ENCODE measurements at regions not wholly inside any gene's neighbourhood (a gene's known extent, or its start where the extent isn't known, plus 50 kb on each side); places are given as distances from the start of the nearest gene placed in this dataset.
"Not testable (repeated sequence)": the region's sequence is repeated elsewhere in the genome, so short reads cannot be mapped to it uniquely, and the experiment has no call there.

DNA sequence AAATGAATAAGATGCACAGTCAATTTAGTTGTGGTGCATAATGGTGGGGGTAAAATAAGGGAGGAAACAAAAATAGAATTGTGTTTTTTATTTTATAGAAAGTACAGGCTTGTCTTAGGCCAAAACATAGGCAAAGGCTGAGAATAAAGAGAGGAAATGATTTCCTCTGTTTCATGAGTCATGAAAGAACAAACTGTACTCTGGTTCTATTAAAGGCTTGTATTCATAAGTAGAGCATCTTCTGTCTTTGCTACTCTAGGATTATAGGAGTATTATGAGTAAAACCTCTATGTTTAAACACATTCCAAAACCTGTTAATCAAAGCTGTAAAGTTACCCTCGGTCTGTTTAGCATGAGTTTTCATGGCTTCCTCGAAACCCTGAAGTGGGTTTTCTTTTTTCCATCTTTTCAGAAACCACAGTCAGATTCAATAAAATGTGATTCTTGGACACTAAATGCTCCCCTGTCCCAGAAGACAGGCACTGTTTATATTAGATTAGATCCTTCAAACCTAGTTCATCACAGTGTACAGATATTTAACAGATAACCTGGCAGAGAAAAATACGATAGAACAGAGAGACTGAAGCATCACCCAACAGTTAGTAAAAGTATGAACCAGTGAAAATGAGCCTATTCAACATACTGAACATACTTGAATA lies 473.9 kb upstream of the CYLC2 start:
- ATAC-seq, result no peak
- DNase-seq, result no peak
- intact Hi-C loops (cut with DNase I), result no loop called here

DNA sequence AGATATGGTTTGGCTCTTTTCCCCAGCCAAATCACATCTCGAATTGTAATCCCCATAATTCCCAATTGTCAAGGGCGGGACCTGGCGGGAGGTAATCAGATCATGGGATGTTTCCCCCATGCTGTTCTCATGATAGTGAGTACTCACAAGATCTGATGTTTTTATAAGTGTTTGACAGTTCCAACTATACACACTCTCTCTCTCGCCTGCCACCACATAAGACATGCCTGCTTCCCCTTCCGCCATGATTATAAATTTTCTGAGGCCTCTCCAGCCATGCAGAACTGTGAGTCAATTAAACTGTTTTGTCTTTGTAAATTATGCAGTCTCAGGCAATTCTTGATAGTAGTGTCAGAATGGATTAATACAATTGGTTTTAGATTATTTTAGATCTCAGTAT lies 475.7 kb upstream of the CYLC2 start:
- ATAC-seq (no peak), DNase-seq (no peak)
- intact Hi-C loops (cut with DNase I), result no loop called here

DNA sequence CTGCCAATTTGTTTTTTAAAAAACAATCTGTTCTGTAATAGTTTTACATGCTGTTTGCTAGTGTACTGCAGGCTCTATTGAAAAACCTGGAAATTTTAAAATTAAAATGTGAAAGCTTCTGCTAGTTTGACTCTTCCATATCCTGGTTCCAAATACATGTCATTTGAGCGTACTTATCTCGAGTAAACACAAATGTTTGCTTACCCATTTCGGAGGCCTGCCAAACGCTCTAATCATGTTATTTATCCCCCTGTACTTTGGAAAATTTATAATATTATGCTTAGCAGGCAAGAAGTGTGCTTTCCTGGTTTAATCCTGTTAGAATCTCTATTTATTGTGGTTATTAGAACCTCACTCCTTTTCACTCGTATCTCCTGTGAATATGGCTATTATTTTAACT lies 476.8 kb upstream of the CYLC2 start:
- intact Hi-C loops (cut with DNase I), result no loop called here
- no peak for ATAC-seq
- DNase-seq, result no peak

DNA sequence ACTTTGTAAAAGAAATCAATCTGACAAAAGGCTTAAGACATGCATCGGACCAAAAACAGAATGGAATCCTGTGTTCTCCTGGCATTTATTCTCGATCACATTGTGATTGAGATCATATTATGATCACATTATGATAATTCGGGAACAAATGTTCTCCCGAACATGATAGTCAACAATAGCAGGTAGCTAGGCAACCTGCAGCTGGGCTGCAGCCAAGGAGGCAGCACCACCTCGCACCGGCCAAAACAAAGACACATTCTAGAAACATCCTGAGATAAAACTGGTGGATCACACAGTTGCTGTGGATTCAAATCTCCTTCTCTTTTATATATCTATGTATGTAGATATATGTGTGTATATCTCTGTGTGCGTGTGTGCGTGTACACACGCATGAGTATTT lies 480.6 kb upstream of the CYLC2 start:
- no peak for ATAC-seq
- DNase-seq, result no peak
- intact Hi-C loops (cut with DNase I), result no loop called here

DNA sequence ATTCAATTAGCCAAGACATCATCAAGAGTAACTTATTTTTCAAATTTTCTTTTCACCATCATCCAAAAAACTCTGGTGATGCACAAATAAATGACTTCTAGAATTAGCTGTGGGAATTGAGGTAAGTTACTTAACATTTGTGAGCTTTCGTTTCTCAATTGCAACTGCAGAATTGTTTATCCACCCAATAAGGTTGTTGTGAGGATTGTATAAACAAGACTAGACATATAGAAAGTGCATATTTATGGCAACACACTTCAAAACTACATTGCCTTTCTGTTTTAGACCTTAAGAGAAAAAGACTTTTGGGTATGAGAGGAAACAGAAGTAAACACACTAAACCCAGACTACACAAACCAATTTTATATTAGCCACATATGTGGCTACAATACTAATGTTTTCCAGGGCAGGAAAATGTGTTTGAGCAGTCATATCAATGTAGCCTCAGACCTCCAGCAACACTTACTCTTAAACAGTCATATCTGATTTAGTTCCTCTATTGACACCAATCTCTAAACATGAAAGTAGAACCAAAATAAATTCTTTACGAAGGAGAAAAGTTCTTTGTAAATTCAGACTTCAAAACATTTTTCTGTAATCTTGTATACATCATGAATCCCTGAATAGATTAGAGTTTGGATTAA lies 488.0 kb upstream of the CYLC2 start:
- intact Hi-C loops (cut with DNase I), result no loop called here
- DNase-seq (no peak), ATAC-seq (no peak)

DNA sequence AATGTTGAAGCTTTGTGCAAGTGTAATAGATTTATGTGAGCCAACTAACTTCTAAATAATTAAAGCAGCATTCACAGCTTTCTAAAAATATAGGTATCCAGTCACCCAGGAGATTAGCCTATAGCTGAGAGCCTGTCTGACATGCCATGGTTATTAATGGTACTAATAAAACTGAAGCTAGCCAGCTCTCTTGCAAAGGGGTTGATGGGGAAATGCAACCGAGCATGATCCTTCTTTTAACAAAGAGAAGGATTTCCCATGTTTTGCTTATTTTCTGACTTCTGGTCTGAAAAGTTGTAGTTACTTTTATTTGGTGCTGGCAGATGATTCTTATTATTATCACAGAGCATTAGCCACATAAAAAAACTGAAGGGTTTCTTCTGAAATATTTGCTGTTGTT lies 488.7 kb upstream of the CYLC2 start:
- ATAC-seq (no peak), DNase-seq (no peak)
- intact Hi-C loops (cut with DNase I), result no loop called here

DNA sequence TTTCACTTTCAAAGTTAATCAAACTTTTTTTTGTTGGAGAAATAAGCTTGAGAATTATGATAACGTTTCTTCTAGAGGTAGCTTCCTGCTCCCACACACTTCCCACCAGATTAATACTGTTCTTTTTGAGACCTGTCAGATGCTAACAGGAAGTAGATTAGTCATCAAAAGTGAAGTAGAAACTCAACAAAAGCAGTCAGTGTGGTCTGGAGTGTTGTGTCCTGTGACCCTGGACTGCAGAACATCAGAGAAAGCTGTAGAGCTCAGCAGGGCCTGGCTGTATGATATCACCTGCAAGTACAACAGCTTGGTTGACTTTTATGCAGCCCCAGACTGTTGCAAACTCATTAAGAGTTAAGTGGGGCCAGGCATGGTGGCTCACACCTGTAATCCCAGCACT lies 495.7 kb upstream of the CYLC2 start:
- ATAC-seq, result no peak
- intact Hi-C loops (cut with DNase I), result no loop called here

DNA sequence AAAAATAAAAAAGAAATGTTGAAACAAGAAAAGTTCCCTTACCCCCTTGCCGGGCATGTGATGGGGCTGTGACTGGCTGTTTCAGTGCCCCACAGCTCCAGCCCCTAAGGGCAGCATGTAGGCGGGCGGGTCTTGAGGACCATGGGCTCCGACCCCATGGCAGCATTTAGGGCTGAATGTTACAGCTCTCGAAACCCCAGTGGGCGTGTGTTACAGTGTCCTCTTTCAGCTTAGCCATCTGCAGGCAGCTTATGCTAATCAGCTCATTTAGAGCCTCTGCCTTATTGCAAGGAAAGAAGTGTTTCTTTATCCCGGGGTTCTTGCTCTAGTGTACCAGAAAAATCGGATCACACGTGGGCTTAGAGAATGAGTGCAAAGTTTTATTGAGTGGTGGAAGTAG lies 497.4 kb upstream of the CYLC2 start:
- DNase-seq, result no peak
- no peak for ATAC-seq
- intact Hi-C loops (cut with DNase I), result no loop called here

More for the DNA sequence above, 495.7 kb upstream of the CYLC2 start:
- DNase-seq, result no peak

DNA sequence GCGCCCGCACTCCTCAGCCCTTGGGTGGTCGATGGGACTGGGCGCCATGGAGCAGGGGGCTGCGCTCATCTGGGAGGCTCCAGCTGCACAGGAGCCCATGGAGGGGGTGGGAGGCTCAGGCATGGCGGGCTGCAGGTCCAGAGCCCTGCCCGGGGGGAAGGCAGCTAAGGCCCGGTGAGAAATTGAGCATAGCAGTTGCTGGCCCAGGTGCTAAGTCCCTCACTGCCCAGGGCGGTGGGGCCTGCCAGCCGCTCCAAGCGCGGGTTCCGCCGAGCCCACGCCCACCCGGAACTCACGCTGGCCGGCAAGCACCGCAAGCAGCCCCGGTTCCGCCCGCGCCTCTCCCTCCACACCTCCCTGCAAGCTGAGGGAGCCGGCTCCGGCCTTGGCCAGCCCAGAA lies 508.2 kb upstream of the CYLC2 start:
- intact Hi-C loops (cut with DNase I); DNase-seq; ATAC-seq: not testable (repeated sequence)

DNA sequence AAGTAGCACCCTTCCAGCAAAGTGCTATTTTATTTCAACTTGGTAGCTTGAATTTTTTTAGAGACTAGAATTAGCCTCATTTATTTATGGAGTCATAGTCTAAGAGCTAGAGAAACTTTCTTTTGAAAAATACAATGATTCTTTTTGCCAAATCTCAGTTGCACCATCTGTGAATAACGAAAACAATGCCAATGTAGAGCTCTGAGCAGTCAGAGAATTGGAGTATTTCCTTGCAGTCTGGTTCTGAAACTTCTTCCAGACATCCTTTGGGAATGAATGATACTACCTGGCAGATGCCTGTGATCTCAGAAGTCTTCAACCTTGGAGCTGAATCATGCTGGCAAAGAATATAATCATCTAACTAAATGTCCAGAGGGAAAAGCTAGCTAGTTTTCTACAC lies 511.5 kb upstream of the CYLC2 start:
- DNase-seq, result no peak
- intact Hi-C loops (cut with DNase I), result no loop called here
- ATAC-seq, result no peak

DNA sequence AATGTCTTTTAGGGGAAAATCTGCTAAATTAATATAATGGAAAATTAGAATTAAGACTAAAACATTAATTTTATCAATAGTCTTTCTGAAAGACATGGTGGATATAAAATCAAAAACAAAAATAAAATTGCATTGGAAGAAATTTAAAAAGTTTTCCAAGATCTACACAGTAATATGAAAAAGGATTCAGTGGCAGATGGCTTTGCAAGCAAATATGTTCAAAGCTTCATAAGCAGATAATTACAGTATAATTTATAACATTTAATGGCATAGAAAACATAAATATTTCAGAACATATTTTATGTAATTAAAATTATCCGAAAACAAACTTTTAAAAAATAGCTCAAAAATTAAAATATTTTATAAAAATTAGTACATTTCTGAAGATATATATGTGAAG lies 512.4 kb upstream of the CYLC2 start:
- no peak for DNase-seq
- no peak for ATAC-seq
- intact Hi-C loops (cut with DNase I), result no loop called here

DNA sequence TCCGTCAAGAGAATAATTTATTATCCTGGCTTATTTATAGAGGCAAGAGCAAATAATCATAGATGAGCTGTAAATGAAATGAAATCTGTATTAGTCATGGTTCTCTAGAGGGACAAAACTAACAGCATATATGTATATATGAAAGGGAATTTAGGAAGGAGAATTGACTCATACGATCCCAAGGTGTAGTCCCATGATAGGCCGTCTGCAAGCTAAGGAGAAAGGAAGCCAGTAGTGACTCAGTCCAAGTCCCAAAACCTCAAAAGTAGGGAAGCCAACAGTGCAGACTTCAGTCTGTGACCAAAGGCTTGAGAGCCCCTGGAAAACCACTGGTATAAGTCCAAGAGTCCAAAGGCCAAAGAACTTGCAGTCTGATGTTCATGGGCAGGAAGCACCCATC lies 515.9 kb upstream of the CYLC2 start:
- ATAC-seq (no peak), DNase-seq (no peak)

DNA sequence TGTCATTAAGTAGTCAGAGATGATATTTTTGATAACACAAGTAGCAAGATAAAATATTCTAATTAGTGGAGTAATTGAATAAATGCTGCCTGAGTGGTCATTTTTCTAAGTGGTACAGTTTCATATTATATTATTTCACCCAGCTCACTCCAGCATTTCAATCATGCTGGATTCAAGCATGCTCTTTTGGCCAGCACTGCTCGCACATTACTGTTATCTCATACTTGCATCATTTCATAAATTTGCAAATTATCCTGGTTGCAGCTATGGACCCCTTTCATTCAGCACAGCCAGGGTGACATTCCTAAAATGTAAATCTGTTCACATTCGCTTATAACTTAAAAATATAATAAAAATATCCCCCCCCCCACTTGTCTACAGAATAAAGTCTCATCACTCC lies 520.8 kb upstream of the CYLC2 start:
- ATAC-seq (no peak), DNase-seq (no peak)
- intact Hi-C loops (cut with DNase I), result no loop called here

More for the DNA sequence above, 515.9 kb upstream of the CYLC2 start:
- intact Hi-C loops (cut with DNase I), result no loop called here

DNA sequence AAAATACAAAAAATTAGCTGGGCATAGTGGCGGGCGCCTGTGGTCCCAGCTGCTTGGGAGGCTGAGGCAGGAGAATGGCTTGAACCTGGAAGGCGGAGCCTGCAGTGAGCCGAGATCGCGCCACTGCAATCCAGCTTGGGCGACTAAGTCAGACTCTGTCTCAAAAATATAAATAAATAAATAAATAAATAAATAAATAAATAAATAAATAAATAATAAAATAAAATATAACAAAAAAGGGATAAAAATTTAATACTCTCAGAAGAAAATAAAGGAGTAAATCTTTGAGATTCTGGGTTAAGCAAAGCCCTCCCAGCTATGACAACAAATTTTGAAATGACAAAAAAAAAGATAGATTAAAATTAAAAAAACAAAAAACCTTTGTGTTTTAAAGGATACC lies 525.7 kb upstream of the CYLC2 start:
- intact Hi-C loops (cut with DNase I); ATAC-seq: not testable (repeated sequence)

DNA sequence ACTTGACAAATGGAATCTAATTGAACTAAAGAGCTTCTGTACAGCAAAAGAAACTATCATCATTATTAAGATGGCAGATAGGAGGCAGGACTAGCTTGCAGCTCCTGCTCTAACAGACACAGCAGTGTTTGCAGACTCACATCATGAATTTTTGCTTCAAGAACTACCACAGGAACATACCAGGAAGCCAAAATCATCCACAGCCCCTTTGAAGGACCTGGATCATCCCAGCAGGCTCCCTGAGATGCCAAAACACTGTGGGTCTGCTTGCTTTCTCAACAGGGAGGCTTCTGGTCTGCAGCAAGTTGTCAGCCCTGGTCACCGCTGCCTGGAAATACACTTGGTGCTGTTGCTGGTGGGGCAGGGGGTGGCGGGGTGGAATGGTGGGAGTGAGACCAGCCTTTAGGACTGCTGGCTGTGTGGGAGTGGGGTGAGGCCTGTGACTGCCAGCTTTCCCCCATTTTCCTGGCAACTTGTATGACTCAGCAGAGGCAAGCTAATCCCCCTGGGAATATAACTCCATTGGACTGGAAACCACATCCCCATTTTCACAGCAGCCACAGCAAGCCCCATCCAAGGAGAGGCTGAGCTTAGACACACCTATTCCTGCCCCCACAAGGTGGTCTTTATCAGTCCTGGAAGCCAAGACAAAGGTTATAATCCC lies 533.8 kb upstream of the CYLC2 start:
- intact Hi-C loops (cut with DNase I), result no loop called here
- no peak for ATAC-seq
- DNase-seq, result no peak

More for the DNA sequence above, 525.7 kb upstream of the CYLC2 start:
- DNase-seq, result not testable (repeated sequence)

DNA sequence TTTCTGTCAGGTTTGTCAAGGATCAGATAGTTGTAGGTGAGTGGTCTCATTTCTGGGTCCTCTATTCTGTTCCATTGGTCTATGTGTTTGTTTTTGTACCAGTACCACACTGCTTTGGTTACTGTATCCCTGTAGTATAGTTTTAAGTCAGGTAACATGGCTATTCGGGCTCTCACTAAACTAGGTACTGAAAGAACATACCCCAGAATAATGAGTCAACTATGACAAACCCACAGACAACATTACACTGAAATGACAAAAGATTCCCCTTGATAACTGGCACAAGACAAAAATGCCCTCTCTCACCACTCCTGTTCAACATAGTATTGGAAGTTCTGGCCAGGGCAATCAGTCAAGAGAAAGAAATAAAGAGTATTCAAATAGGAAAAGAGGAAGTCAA lies 535.3 kb upstream of the CYLC2 start:
- ATAC-seq (no peak), DNase-seq (no peak)
- intact Hi-C loops (cut with DNase I), result no loop called here

DNA sequence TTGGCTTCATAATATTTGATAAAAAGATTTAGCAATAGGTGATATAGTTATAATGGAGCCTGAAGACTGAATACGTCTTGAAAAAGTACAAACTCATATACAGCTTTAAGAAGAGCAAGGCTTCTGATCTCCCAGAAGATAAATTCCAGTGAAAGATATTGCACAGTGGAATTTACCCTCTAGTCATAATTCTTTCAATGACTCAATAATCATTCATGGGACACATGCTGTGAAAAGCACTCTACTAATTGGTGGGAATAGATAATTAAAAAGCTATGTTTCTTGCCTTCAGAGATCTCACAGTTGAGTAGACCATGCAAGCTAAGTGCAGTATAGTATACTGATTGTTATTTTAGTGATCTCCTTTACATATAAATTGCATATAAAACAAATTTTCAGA lies 538.6 kb upstream of the CYLC2 start:
- no peak for DNase-seq
- intact Hi-C loops (cut with DNase I), result no loop called here

DNA sequence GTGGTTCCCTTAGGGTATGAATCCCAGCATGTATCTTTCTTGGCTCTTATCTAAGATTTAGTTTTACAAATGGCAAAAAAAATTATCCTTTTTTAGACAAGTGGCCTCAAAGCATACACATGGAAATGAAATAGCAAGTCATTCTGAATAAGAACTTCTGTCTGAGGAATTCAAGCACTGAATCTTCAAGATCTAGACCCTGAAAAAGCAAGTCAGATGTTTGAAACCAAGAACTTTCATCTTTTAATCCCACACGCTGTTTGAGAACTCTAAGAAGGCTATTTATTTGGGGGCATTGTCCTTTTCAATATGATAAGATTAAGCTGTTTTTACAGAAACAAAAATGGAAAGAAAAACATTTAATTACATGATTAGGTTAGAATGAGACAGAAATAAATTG lies 549.2 kb upstream of the CYLC2 start:
- DNase-seq, result no peak
- intact Hi-C loops (cut with DNase I), result no loop called here
- no peak for ATAC-seq

More for the DNA sequence above, 538.6 kb upstream of the CYLC2 start:
- ATAC-seq, result no peak

DNA sequence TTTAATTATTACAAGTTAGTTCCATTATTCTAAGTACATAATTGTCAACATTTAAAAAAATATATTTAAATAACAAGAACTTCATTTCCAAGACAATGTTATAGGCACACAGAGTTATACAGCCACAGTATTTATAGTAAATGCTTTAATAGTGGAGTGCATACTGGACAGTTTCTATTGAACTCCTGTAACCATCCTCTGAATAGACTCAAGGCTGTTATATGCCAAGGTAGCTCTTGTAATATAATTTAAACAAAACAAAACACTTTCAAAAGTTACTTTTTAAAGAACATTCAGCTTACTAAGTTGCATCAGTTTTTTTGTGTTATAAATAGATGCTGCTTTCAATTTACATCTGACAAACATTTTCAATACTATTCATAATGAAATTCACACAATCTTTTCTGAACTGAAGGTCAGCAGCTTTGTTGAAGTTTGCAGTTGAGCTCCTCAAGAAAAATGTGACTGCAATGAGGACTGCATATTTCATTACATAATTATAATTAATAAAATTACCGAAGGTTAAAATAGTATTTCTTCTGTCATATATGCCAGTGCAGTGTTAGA lies 549.9 kb upstream of the CYLC2 start:
- intact Hi-C loops (cut with DNase I), result no loop called here
- DNase-seq, result no peak
- ATAC-seq, result no peak

DNA sequence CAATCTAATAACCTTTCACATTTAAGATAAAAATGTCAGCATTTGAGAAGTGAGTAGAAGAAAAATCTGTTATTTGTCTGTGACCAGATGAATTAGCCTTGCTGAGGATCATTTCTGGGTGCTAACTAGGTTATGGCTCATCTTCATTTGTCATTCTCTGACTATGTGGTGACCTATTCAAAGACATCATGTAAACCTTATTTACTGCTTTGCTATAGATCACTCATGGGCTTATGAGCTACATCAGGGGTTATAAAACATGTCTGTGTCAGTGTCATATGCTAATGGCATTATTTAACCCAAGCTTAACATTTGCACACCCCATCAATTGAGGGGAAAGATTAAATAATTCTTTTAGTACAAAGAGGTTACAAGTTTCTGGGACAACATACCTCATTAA lies 555.5 kb upstream of the CYLC2 start:
- ATAC-seq, result no peak
- intact Hi-C loops (cut with DNase I), result no loop called here
- no peak for DNase-seq
